Caco-2 (cell line): ENCODE measurements at regions not wholly inside any gene's neighbourhood (a gene's known extent, or its start where the extent isn't known, plus 50 kb on each side); places are given as distances from the start of the nearest gene placed in this dataset.
"Not testable (repeated sequence)": the region's sequence is repeated elsewhere in the genome, so short reads cannot be mapped to it uniquely, and the experiment has no call there.

Experiments
- BruUV-seq: library from RNA; stranded (reverse); fragments of 400-500 nt; replicated peaks from 2 replicates; lab custom pipeline; 2021; lab: Mats Ljungman, UMichigan
- CTCF ChIA-PET: fragments of 300-600 bp; sonication (Branson Sonifier 250); formaldehyde crosslinking; loops from one replicate; lab custom pipeline; 2022; ENCODE audit warnings: antibody characterized with exemption; lab: Charles Lee
- POLR2A ChIA-PET: fragments of 300-600 bp; sonication (Branson Sonifier 250); formaldehyde crosslinking; loops from one replicate; lab custom pipeline; 2022; ENCODE audit warnings: antibody characterized with exemption; lab: Charles Lee
- DNase-seq, 2 experiments: peaks; one replicate each; pipeline versions ENCODE4 v3.0.0 to v3.0.0-alpha.2; 2020 to 2022
- H3K27me3 ChIP-seq: replicated peaks from 2 replicates; pipeline ENCODE4 v1.6.0; 2011; ENCODE audit warnings: low read length; ENCODE audit not compliant: control insufficient read depth, insufficient read depth
- H3K36me3 ChIP-seq: 2 replicates; pipeline ENCODE4 v1.5.1; 2011; ENCODE audit warnings: low read length; ENCODE audit not compliant: control insufficient read depth, insufficient read depth
- H3K4me1 ChIP-seq: fragments of 250-450 bp; sonication (Bioruptor Pico); 2 replicates; pipeline ENCODE4 v1.5.1; 2020; ENCODE audit warnings: mild to moderate bottlenecking
- H3K4me3 ChIP-seq: 2 replicates; pipeline ENCODE4 v1.5.1; 2011; ENCODE audit warnings: low read depth, mild to moderate bottlenecking, control low read depth, low read length
- H3K9me3 ChIP-seq: fragments of 250-450 bp; sonication (Bioruptor Pico); 2 replicates; pipeline ENCODE4 v1.5.1; 2020; ENCODE audit warnings: mild to moderate bottlenecking, moderate library complexity
- H3K27ac Mint-ChIP-seq: one replicate; pipeline ENCODE4 v1.8.0; 2022; ENCODE audit warnings: mixed read lengths; ENCODE audit not compliant: unreplicated experiment
- H3K27me3 Mint-ChIP-seq: one replicate; pipeline ENCODE4 v1.8.0; 2022; ENCODE audit warnings: mixed read lengths; ENCODE audit not compliant: insufficient read depth, unreplicated experiment
- H3K36me3 Mint-ChIP-seq: one replicate; pipeline ENCODE4 v1.8.0; 2022; ENCODE audit warnings: mild to moderate bottlenecking, mixed read lengths; ENCODE audit not compliant: insufficient read depth, unreplicated experiment
- H3K4me1 Mint-ChIP-seq: one replicate; pipeline ENCODE4 v1.8.0; 2022; ENCODE audit warnings: low read depth, mixed read lengths; ENCODE audit not compliant: unreplicated experiment
- H3K4me3 Mint-ChIP-seq: one replicate; pipeline ENCODE4 v1.8.0; 2022; ENCODE audit warnings: mild to moderate bottlenecking, moderate library complexity, mixed read lengths; ENCODE audit not compliant: unreplicated experiment
- H3K9me3 Mint-ChIP-seq: one replicate; pipeline ENCODE4 v1.8.0; 2022; ENCODE audit warnings: mixed read lengths; ENCODE audit not compliant: unreplicated experiment
- intact Hi-C: fragments of 100-400 bp; cut with micrococcal nuclease; formaldehyde crosslinking; loops from one replicate; pipeline ENCODE4 v1.10.0; 2022; ENCODE audit not compliant: unreplicated experiment
- TF ChIP-seq, protein P1 (sequence below), 2 experiments: fragments of 200-600 bp in 1 of 2; IDR thresholded peaks; 1 replicate in 1 of 2; 2 replicates in 1 of 2; pipeline versions ENCODE4 v1.5.1 to v1.8.0; 2011 to 2022; ENCODE audit warnings: antibody characterized with exemption in 1 of 2, control low read depth in 1 of 2, inconsistent platforms in 1 of 2, low read depth in 1 of 2, low read length in 1 of 2, mild to moderate bottlenecking in 1 of 2, moderate library complexity in 1 of 2; ENCODE audit not compliant: insufficient read depth in 1 of 2, severe bottlenecking in 1 of 2, unreplicated experiment in 1 of 2

DNA sequence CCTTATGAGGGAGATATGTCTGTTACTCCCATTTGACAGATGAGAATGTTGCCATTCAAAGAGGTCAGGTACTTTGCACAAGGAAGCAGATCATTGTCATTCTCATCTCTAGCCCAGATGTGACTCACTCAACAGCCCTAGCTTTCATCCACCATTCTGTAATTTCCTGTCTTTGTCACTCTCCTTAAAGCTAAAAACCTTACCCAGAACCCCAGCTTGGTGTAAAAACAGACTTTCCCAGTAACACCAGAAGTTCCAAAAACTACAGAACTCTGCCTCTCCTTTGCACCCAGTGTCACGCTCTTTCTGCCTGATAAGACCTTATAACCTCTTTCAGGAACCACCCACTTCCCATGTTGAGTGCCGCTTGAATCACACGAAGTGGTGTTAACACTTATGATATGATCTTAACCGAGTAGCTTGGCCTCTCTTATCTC is 89.1 kb upstream of the SP4 start:
- DNase-seq: no peak
- POLR2A ChIA-PET: no interaction called here
- no peaks in the 10 kb centered on the region for H3K27me3 ChIP-seq
- Mint-ChIP-seq H3K9me3 (no peaks in the 10 kb centered on the region), H3K4me3 (no peak overlapping the region), H3K36me3 (no peaks in the 10 kb centered on the region), H3K4me1 (peaks cover 2% of the 10 kb centered on the region), H3K27ac (no peak overlapping the region), H3K27me3 (no peaks in the 10 kb centered on the region)
- no peaks in the 10 kb centered on the region for H3K36me3 ChIP-seq
- no peak overlapping the region for H3K4me3 ChIP-seq
- H3K4me1 ChIP-seq: no peaks in the 10 kb centered on the region
- intact Hi-C loops: no loop called here
- no peaks in the 10 kb centered on the region for H3K9me3 ChIP-seq
- BruUV-seq: no TSS peak
- CTCF ChIA-PET: no interaction called here
- TF ChIP-seq, protein P1, sequence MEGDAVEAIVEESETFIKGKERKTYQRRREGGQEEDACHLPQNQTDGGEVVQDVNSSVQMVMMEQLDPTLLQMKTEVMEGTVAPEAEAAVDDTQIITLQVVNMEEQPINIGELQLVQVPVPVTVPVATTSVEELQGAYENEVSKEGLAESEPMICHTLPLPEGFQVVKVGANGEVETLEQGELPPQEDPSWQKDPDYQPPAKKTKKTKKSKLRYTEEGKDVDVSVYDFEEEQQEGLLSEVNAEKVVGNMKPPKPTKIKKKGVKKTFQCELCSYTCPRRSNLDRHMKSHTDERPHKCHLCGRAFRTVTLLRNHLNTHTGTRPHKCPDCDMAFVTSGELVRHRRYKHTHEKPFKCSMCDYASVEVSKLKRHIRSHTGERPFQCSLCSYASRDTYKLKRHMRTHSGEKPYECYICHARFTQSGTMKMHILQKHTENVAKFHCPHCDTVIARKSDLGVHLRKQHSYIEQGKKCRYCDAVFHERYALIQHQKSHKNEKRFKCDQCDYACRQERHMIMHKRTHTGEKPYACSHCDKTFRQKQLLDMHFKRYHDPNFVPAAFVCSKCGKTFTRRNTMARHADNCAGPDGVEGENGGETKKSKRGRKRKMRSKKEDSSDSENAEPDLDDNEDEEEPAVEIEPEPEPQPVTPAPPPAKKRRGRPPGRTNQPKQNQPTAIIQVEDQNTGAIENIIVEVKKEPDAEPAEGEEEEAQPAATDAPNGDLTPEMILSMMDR (IDR thresholded peaks at IDR 0.05; ENCODE audit: insufficient read depth in 1 of 2, low read depth in 1 of 2, low read length in 1 of 2, severe bottlenecking in 1 of 2, unreplicated experiment in 1 of 2): no peak

DNA sequence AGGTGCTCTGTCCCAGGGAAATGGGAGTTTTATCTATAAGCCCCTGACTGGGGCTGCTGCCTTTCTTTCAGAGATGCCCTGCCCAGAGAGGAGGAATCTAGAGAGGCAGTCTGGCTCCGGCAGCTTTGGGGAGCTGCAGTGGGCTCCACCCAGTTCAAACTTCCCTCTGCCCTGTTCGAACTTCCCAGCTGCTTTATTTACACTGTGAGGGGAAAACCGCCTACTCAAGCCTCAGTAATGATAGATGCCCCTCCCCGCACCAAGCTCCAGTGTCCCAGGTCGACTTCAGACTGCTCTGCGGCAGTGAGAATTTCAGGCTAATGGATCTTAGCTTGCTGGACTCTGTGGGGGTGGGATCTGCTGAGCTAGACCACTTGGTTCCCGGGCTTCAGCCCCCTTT is 83.0 kb upstream of the SP4 start:
- CTCF ChIA-PET, DNase-seq: not testable (repeated sequence)

DNA sequence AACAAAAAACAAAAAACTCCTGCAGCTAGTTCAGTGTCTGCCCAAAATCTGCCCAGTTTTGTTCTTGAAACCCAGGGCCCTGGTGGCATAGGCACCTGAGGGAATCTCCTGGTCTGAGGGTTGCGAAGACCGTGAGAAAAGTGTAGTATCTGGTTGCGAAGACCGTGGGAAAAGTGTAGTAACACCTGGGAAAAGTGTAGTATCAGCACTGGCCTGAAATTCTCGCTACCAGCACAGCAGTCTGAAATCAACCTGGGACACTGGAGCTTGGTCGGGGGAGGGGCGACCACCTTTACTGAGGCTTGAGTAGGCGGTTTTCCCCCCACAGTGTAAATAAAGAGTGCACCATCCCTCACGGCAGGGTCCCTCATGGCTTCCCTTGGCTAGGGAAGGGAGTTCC is 82.5 kb upstream of the SP4 start:
- no peak overlapping the region for H3K27ac Mint-ChIP-seq

More for the DNA sequence above, 83.0 kb upstream of the SP4 start:
- H3K27me3 ChIP-seq, POLR2A ChIA-PET, H3K4me1 Mint-ChIP-seq, intact Hi-C loops, H3K27me3 Mint-ChIP-seq, H3K9me3 ChIP-seq, H3K9me3 Mint-ChIP-seq, H3K4me1 ChIP-seq, H3K36me3 ChIP-seq, H3K4me3 ChIP-seq, BruUV-seq, H3K4me3 Mint-ChIP-seq, H3K27ac Mint-ChIP-seq, H3K36me3 Mint-ChIP-seq: not testable (repeated sequence)

More for the DNA sequence above, 82.5 kb upstream of the SP4 start:
- no TSS peak for BruUV-seq
- POLR2A ChIA-PET: no interaction called here
- Histone ChIP-seq H3K9me3 (no peaks in the 10 kb centered on the region), H3K4me3 (no peak overlapping the region), H3K27me3 (no peaks in the 10 kb centered on the region), H3K4me1 (0 out of 2 replicates have a peak, but pooled peaks cover 4% of the 10 kb centered on the region), H3K36me3 (no peaks in the 10 kb centered on the region)
- TF ChIP-seq, protein P1 (IDR thresholded peaks at IDR 0.05; ENCODE audit: insufficient read depth in 1 of 2, low read depth in 1 of 2, low read length in 1 of 2, severe bottlenecking in 1 of 2, unreplicated experiment in 1 of 2): no peak
- no peaks in the 10 kb centered on the region for H3K9me3 Mint-ChIP-seq
- CTCF ChIA-PET: interaction anchor here (0.7 kb wide), 1 partner anchor 91 kb away, joined by 3 read pairs; no protein-coding TSS in a partner anchor
- no peaks in the 10 kb centered on the region for H3K36me3 Mint-ChIP-seq
- intact Hi-C loops: no loop called here
- peaks cover 7% of the 10 kb centered on the region for H3K4me1 Mint-ChIP-seq
- no peaks in the 10 kb centered on the region for H3K27me3 Mint-ChIP-seq
- no peak overlapping the region for H3K4me3 Mint-ChIP-seq
- DNase-seq: no peak
